ENCODE measurements at regions not wholly inside any gene's neighbourhood (a gene's known extent, or its start where the extent isn't known, plus 50 kb on each side); places are given as distances from the start of the nearest gene placed in this dataset.

GRCh38 chr10:56063642-56064041, 297.4 kb downstream of the ZWINT start:
- TF ChIP-seq POLR2A (IDR thresholded peaks at IDR 0.05) = no peak
- TF ChIP-seq, protein P1, sequence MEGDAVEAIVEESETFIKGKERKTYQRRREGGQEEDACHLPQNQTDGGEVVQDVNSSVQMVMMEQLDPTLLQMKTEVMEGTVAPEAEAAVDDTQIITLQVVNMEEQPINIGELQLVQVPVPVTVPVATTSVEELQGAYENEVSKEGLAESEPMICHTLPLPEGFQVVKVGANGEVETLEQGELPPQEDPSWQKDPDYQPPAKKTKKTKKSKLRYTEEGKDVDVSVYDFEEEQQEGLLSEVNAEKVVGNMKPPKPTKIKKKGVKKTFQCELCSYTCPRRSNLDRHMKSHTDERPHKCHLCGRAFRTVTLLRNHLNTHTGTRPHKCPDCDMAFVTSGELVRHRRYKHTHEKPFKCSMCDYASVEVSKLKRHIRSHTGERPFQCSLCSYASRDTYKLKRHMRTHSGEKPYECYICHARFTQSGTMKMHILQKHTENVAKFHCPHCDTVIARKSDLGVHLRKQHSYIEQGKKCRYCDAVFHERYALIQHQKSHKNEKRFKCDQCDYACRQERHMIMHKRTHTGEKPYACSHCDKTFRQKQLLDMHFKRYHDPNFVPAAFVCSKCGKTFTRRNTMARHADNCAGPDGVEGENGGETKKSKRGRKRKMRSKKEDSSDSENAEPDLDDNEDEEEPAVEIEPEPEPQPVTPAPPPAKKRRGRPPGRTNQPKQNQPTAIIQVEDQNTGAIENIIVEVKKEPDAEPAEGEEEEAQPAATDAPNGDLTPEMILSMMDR (IDR thresholded peaks at IDR 0.05) = no peak

Data from tibial nerve (tissue), 3 donors.